Adrenal gland (tissue), 9 donors: ENCODE measurements at regions not wholly inside any gene's neighbourhood (a gene's known extent, or its start where the extent isn't known, plus 50 kb on each side); places are given as distances from the start of the nearest gene placed in this dataset.

ENCODE experiments used
- DNase-seq, 7 donors: peaks; one replicate each; pipeline ENCODE4 v3.0.0-alpha.2; 2019 to 2020
- H3K27ac ChIP-seq, 5 donors: fragments of 200-600 bp; sonication (generic) in 4 of 5; 1 replicate in 3 of 5; 2 replicates in 2 of 5; pipeline versions ENCODE4 v1.5.1 to v1.8.0; 2016 to 2020; ENCODE audit warnings: mild to moderate bottlenecking in 1 of 5
- H3K27me3 ChIP-seq: fragments of 200-600 bp; 2 replicates; pipeline ENCODE4 v1.8.0; 2021
- H3K36me3 ChIP-seq, 2 donors: fragments of 200-600 bp; replicated peaks in 1 of 2; 1 replicate in 1 of 2; 2 replicates in 1 of 2; pipeline versions ENCODE4 v1.5.1 to v1.8.0; 2018 to 2022
- H3K4me1 ChIP-seq, 2 donors: fragments of 200-600 bp; replicated peaks in 1 of 2; 1 replicate in 1 of 2; 2 replicates in 1 of 2; pipeline versions ENCODE4 v1.5.1 to v1.8.0; 2018 to 2021
- H3K4me3 ChIP-seq, 4 donors: fragments of 200-600 bp; sonication (generic) in 3 of 4; one replicate each; pipeline ENCODE4 v1.5.1; 2016 to 2018
- H3K9me3 ChIP-seq, 3 donors: fragments of 200-600 bp; sonication (generic) in 1 of 3; replicated peaks in 1 of 3; 1 replicate in 2 of 3; 2 replicates in 1 of 3; pipeline versions ENCODE4 v1.5.1 to v1.8.0; 2016 to 2021
- CTCF ChIP-seq, 6 experiments: fragments of 450-650 bp in 4 of 6; fragments of 200-600 bp in 2 of 6; sonication (generic) in 1 of 6; IDR thresholded peaks; 1 replicate in 5 of 6; 2 replicates in 1 of 6; pipeline versions ENCODE4 v1.5.1 to v1.8.0; 2016 to 2021; ENCODE audit warnings: antibody characterized with exemption in 6 of 6, mild to moderate bottlenecking in 2 of 6, moderate library complexity in 1 of 6
- POLR2A ChIP-seq, 2 donors: fragments of 450-650 bp; IDR thresholded peaks; one replicate each; pipeline ENCODE4 v1.6.1; 2017; ENCODE audit warnings: antibody characterized with exemption in 2 of 2, mild to moderate bottlenecking in 2 of 2, moderate library complexity in 1 of 2
- WGBS, 4 donors: extraction: QIAGEN DNeasy Blood & Tissue Kit in 2 of 4; methylation state at CpG; one replicate each; pipeline versions ENCODE4 v1.1.5 to v1.1.7; 2013 to 2017; 5-methylcytosine and 5-hydroxymethylcytosine counted together
- intact Hi-C, 2 donors: fragments of 100-400 bp; cut with DNase I; formaldehyde crosslinking; loops; one replicate each; pipeline versions ENCODE4 v1.14.1 to v1.15.0; 2022 to 2023
- donor health status: healthy with polysubstance abuse.
- donor health status: Bipolar disorder and iron deficiency.
- donor health status: DM: yes; HTN: yes; CAD: no.
- donor health status: DM: no; HTN: no; CAD: no.
- donor health status: DM: no; HTN: no; CAD: no.

GRCh38 chrX:141455103-141455502, 129.4 kb downstream of the SPANXA1 start:
- no peaks in the 10 kb centered on the region for H3K4me1 ChIP-seq
- H3K9me3 ChIP-seq, result no peaks in the 10 kb centered on the region
- no peak overlapping the region for H3K27ac ChIP-seq
- no peak overlapping the region for H3K4me3 ChIP-seq
- no peak for DNase-seq
- H3K36me3 ChIP-seq, result no peaks in the 10 kb centered on the region
- intact Hi-C loops, result no loop called here
- WGBS, 4 donors, result 90 to 98% (median 92%) methylated on average over 2 of the region's 2 CpGs
- no peaks in the 10 kb centered on the region for H3K27me3 ChIP-seq
- no peak for TF ChIP-seq POLR2A (IDR thresholded peaks at IDR 0.05)
- TF ChIP-seq CTCF (IDR thresholded peaks at IDR 0.05), result no peak

- peaks cover 7% of the 10 kb centered on the region for H3K27me3 ChIP-seq
- H3K36me3 ChIP-seq, result no peaks in the 10 kb centered on the region
- WGBS, 4 donors, result 86 to 89% (median 87%) methylated on average over 2 of the region's 2 CpGs
- H3K4me1 ChIP-seq, result no peaks in the 10 kb centered on the region
- no peak overlapping the region for H3K27ac ChIP-seq
- H3K9me3 ChIP-seq, result no peaks in the 10 kb centered on the region
- no peak overlapping the region for H3K4me3 ChIP-seq
- no peak for DNase-seq
- TF ChIP-seq POLR2A (IDR thresholded peaks at IDR 0.05), result no peak
- intact Hi-C loops, result no loop called here
Observed at GRCh38 chrX:141443922-141444321, 140.6 kb downstream of the SPANXA1 start.

- H3K4me1 ChIP-seq, result no peaks in the 10 kb centered on the region
- no peaks in the 10 kb centered on the region for H3K9me3 ChIP-seq
- no peaks in the 10 kb centered on the region for H3K27me3 ChIP-seq
- no peak for DNase-seq
- WGBS, 4 donors, result 31 to 60% (median 44%) methylated on average over 1 of the region's 1 CpG
- H3K36me3 ChIP-seq, result no peaks in the 10 kb centered on the region
- no peak overlapping the region for H3K27ac ChIP-seq
- intact Hi-C loops, result no loop called here
- no peak overlapping the region for H3K4me3 ChIP-seq
- TF ChIP-seq POLR2A (IDR thresholded peaks at IDR 0.05), result no peak
- no peak for TF ChIP-seq CTCF (IDR thresholded peaks at IDR 0.05)
Observed at GRCh38 chrX:141439651-141440050, 144.9 kb downstream of the SPANXA1 start.

GRCh38 chrX:141415889-141416288, 168.6 kb downstream of the SPANXA1 start:
- 46 to 83% (median 60%) methylated on average over 1 of the region's 1 CpG for WGBS, 4 donors
- no peak overlapping the region for H3K4me3 ChIP-seq
- TF ChIP-seq POLR2A (IDR thresholded peaks at IDR 0.05), result no peak
- no peak for TF ChIP-seq CTCF (IDR thresholded peaks at IDR 0.05)
- no peak for DNase-seq
- H3K27me3 ChIP-seq, result no peaks in the 10 kb centered on the region
- H3K4me1 ChIP-seq, result no peaks in the 10 kb centered on the region
- H3K36me3 ChIP-seq, result no peaks in the 10 kb centered on the region
- intact Hi-C loops, result no loop called here
- no peak overlapping the region for H3K27ac ChIP-seq
- no peaks in the 10 kb centered on the region for H3K9me3 ChIP-seq

GRCh38 chrX:141405853-141406492, 163.7 kb upstream of the SPANXC start:
- intact Hi-C loops, result no loop called here
- TF ChIP-seq POLR2A (IDR thresholded peaks at IDR 0.05), result no peak
- TF ChIP-seq CTCF (IDR thresholded peaks at IDR 0.05), result no peak
- no peak for DNase-seq
- Histone ChIP-seq H3K27me3 (no peaks in the 10 kb centered on the region), H3K9me3 (no peaks in the 10 kb centered on the region), H3K4me3 (no peak overlapping the region), H3K27ac (no peak overlapping the region), H3K36me3 (no peaks in the 10 kb centered on the region), H3K4me1 (no peaks in the 10 kb centered on the region)
- 13 to 42% (median 33%) methylated on average over 2 of the region's 2 CpGs for WGBS, 4 donors
